ENCODE measurements at regions not wholly inside any gene's neighbourhood (a gene's known extent, or its start where the extent isn't known, plus 50 kb on each side); places are given as distances from the start of the nearest gene placed in this dataset.

- TF ChIP-seq, protein P1, sequence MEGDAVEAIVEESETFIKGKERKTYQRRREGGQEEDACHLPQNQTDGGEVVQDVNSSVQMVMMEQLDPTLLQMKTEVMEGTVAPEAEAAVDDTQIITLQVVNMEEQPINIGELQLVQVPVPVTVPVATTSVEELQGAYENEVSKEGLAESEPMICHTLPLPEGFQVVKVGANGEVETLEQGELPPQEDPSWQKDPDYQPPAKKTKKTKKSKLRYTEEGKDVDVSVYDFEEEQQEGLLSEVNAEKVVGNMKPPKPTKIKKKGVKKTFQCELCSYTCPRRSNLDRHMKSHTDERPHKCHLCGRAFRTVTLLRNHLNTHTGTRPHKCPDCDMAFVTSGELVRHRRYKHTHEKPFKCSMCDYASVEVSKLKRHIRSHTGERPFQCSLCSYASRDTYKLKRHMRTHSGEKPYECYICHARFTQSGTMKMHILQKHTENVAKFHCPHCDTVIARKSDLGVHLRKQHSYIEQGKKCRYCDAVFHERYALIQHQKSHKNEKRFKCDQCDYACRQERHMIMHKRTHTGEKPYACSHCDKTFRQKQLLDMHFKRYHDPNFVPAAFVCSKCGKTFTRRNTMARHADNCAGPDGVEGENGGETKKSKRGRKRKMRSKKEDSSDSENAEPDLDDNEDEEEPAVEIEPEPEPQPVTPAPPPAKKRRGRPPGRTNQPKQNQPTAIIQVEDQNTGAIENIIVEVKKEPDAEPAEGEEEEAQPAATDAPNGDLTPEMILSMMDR (IDR thresholded peaks at IDR 0.05; ENCODE audit: insufficient read depth, low read length): no peak
- TF ChIP-seq SPI1 (IDR thresholded peaks at IDR 0.05; ENCODE audit: borderline replicate concordance, low read depth): no peak
- no peak for TF ChIP-seq GABPA (IDR thresholded peaks at IDR 0.05; ENCODE audit: low read depth)
- TF ChIP-seq POLR2AphosphoS5 (IDR thresholded peaks at IDR 0.05; ENCODE audit: low read depth): no peak
Observed at GRCh38 chr16:86199871-86200695, 301.1 kb downstream of the IRF8 start.

Data from HL-60 (cell line).